ENCODE measurements at regions not wholly inside any gene's neighbourhood (a gene's known extent, or its start where the extent isn't known, plus 50 kb on each side); places are given as distances from the start of the nearest gene placed in this dataset.

GRCh38 chr1:94599095-94599813 is 57.7 kb upstream of the F3 start:
- H3K4me3 ChIP-seq (ENCODE audit: low read depth, low read length): no peak overlapping the region
- TF ChIP-seq CTCF (IDR thresholded peaks at IDR 0.05; ENCODE audit: insufficient read depth, low read depth, low read length, missing control alignments): no peak
- DNase-seq (ENCODE audit: low read depth): no peak

- no peak overlapping the region for H3K4me3 ChIP-seq (ENCODE audit: low read depth, low read length)
- DNase-seq (ENCODE audit: low read depth): no peak
- TF ChIP-seq CTCF (IDR thresholded peaks at IDR 0.05; ENCODE audit: insufficient read depth, low read depth, low read length, missing control alignments): no peak
Measured at GRCh38 chr1:94597701-94598100, 56.1 kb upstream of the F3 start.

GRCh38 chr1:94596260-94596659 is 54.7 kb upstream of the F3 start:
- H3K4me3 ChIP-seq (ENCODE audit: low read depth, low read length): no peak overlapping the region
- DNase-seq (ENCODE audit: low read depth): no peak
- no peak for TF ChIP-seq CTCF (IDR thresholded peaks at IDR 0.05; ENCODE audit: insufficient read depth, low read depth, low read length, missing control alignments)

GRCh38 chr1:94595658-94596057 is 54.1 kb upstream of the F3 start:
- H3K4me3 ChIP-seq (ENCODE audit: low read depth, low read length): no peak overlapping the region
- DNase-seq (ENCODE audit: low read depth): no peak
- TF ChIP-seq CTCF (IDR thresholded peaks at IDR 0.05; ENCODE audit: insufficient read depth, low read depth, low read length, missing control alignments): no peak

GRCh38 chr1:94593611-94594010 is 52.1 kb upstream of the F3 start:
- TF ChIP-seq CTCF (IDR thresholded peaks at IDR 0.05; ENCODE audit: insufficient read depth, low read depth, low read length, missing control alignments): no peak

GRCh38 chr1:94592571-94592920 is 51.0 kb upstream of the F3 start:
- H3K4me3 ChIP-seq (ENCODE audit: low read depth, low read length): no peak overlapping the region
- TF ChIP-seq CTCF (IDR thresholded peaks at IDR 0.05; ENCODE audit: insufficient read depth, low read depth, low read length, missing control alignments): no peak
- no peak for DNase-seq (ENCODE audit: low read depth)

More at GRCh38 chr1:94593611-94594010, 52.1 kb upstream of the F3 start:
- H3K4me3 ChIP-seq (ENCODE audit: low read depth, low read length): no peak overlapping the region
- no peak for DNase-seq (ENCODE audit: low read depth)
